ENCODE measurements at regions not wholly inside any gene's neighbourhood (a gene's known extent, or its start where the extent isn't known, plus 50 kb on each side); places are given as distances from the start of the nearest gene placed in this dataset.

GRCh38 chr4:67204441-67204840, 340.9 kb downstream of the CENPC start:
- TF ChIP-seq, protein P1, sequence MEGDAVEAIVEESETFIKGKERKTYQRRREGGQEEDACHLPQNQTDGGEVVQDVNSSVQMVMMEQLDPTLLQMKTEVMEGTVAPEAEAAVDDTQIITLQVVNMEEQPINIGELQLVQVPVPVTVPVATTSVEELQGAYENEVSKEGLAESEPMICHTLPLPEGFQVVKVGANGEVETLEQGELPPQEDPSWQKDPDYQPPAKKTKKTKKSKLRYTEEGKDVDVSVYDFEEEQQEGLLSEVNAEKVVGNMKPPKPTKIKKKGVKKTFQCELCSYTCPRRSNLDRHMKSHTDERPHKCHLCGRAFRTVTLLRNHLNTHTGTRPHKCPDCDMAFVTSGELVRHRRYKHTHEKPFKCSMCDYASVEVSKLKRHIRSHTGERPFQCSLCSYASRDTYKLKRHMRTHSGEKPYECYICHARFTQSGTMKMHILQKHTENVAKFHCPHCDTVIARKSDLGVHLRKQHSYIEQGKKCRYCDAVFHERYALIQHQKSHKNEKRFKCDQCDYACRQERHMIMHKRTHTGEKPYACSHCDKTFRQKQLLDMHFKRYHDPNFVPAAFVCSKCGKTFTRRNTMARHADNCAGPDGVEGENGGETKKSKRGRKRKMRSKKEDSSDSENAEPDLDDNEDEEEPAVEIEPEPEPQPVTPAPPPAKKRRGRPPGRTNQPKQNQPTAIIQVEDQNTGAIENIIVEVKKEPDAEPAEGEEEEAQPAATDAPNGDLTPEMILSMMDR (IDR thresholded peaks at IDR 0.05) = no peak
- no peak for TF ChIP-seq POLR2AphosphoS5 (IDR thresholded peaks at IDR 0.05)
- TF ChIP-seq EP300 (IDR thresholded peaks at IDR 0.05) = no peak
- TF ChIP-seq POLR2A (IDR thresholded peaks at IDR 0.05; ENCODE audit: low read depth) = no peak

Data from esophagus muscularis mucosa (tissue), 4 donors.